Stimulated activated CD8-positive, alpha-beta memory T cell treated with anti-CD3 and anti-CD28 coated beads, Interleukin-4, amount 100 ng/mL, for 1 hour (primary cell): ENCODE measurements at regions not wholly inside any gene's neighbourhood (a gene's known extent, or its start where the extent isn't known, plus 50 kb on each side); places are given as distances from the start of the nearest gene placed in this dataset.

Experiments used
- DNase-seq, 2 donors: peaks; one replicate each; pipeline ENCODE4 v3.0.0-alpha.2; 2020; ENCODE audit warnings: low read depth in 2 of 2, low spot score in 1 of 2

- no peak for DNase-seq
These were observed 50.6 kb upstream of the SMNDC1 start for GRCh38 chr10:110355141-110355831.

- no peak for DNase-seq
These were observed 51.4 kb upstream of the SMNDC1 start for GRCh38 chr10:110355922-110356627.

GRCh38 chr10:110356628-110357245 lies 52.0 kb upstream of the SMNDC1 start:
- no peak for DNase-seq

GRCh38 chr10:110357252-110357780 lies 52.6 kb upstream of the SMNDC1 start:
- no peak for DNase-seq

GRCh38 chr10:110357871-110358270 lies 53.2 kb upstream of the SMNDC1 start:
- DNase-seq, result no peak

GRCh38 chr10:110358278-110358677 lies 53.6 kb upstream of the SMNDC1 start:
- DNase-seq, result no peak

GRCh38 chr10:110358869-110359629 lies 54.3 kb upstream of the SMNDC1 start:
- no peak for DNase-seq

GRCh38 chr10:110360857-110361474 lies 56.2 kb upstream of the SMNDC1 start:
- DNase-seq, result no peak

- no peak for DNase-seq
These were observed 57.2 kb upstream of the SMNDC1 start for GRCh38 chr10:110361800-110362456.

GRCh38 chr10:110363572-110364411 lies 59.1 kb upstream of the SMNDC1 start:
- DNase-seq, result no peak

- DNase-seq, result no peak
These were observed 59.8 kb upstream of the SMNDC1 start for GRCh38 chr10:110364531-110364937.

GRCh38 chr10:110365356-110366143 lies 60.8 kb upstream of the SMNDC1 start:
- DNase-seq, result no peak

- no peak for DNase-seq
These were observed 61.9 kb upstream of the SMNDC1 start for GRCh38 chr10:110366635-110367034.

- DNase-seq, result no peak
These were observed 63.3 kb upstream of the SMNDC1 start for GRCh38 chr10:110368002-110368401.

- DNase-seq, result no peak
These were observed 63.8 kb upstream of the SMNDC1 start for GRCh38 chr10:110368556-110368955.

- DNase-seq, result no peak
These were observed 65.3 kb upstream of the SMNDC1 start for GRCh38 chr10:110370006-110370405.

- DNase-seq, result no peak
These were observed 67.9 kb upstream of the SMNDC1 start for GRCh38 chr10:110372656-110373055.

GRCh38 chr10:110373059-110373458 lies 68.3 kb upstream of the SMNDC1 start:
- DNase-seq, result no peak
